ENCODE measurements at regions not wholly inside any gene's neighbourhood (a gene's known extent, or its start where the extent isn't known, plus 50 kb on each side); places are given as distances from the start of the nearest gene placed in this dataset.

GRCh38 chr7:155893664-155894063 is 81.4 kb upstream of the SHH start:
- TF ChIP-seq EZH2 (IDR thresholded peaks at IDR 0.05; ENCODE audit: borderline replicate concordance, insufficient read depth, low read length, poor library complexity, severe bottlenecking) (no peak), CTCF (IDR thresholded peaks at IDR 0.05; ENCODE audit: poor library complexity, severe bottlenecking) (no peak), POLR2AphosphoS5 (IDR thresholded peaks at IDR 0.05) (no peak), RAD21 (conservative IDR thresholded peaks at IDR 0.05) (no peak), TAF1 (IDR thresholded peaks at IDR 0.05; ENCODE audit: low read depth) (no peak), REST (IDR thresholded peaks at IDR 0.05; ENCODE audit: borderline replicate concordance) (no peak), SMC3 (conservative IDR thresholded peaks at IDR 0.05; ENCODE audit: poor library complexity) (no peak), MXI1 (conservative IDR thresholded peaks at IDR 0.05; ENCODE audit: poor library complexity, severe bottlenecking) (no peak), EP300 (conservative IDR thresholded peaks at IDR 0.05; ENCODE audit: poor library complexity, severe bottlenecking) (no peak)

Measured in neural cell (in vitro differentiated cells).